ENCODE measurements at regions not wholly inside any gene's neighbourhood (a gene's known extent, or its start where the extent isn't known, plus 50 kb on each side); places are given as distances from the start of the nearest gene placed in this dataset.
"Not testable (repeated sequence)": the region's sequence is repeated elsewhere in the genome, so short reads cannot be mapped to it uniquely, and the experiment has no call there.

DNA sequence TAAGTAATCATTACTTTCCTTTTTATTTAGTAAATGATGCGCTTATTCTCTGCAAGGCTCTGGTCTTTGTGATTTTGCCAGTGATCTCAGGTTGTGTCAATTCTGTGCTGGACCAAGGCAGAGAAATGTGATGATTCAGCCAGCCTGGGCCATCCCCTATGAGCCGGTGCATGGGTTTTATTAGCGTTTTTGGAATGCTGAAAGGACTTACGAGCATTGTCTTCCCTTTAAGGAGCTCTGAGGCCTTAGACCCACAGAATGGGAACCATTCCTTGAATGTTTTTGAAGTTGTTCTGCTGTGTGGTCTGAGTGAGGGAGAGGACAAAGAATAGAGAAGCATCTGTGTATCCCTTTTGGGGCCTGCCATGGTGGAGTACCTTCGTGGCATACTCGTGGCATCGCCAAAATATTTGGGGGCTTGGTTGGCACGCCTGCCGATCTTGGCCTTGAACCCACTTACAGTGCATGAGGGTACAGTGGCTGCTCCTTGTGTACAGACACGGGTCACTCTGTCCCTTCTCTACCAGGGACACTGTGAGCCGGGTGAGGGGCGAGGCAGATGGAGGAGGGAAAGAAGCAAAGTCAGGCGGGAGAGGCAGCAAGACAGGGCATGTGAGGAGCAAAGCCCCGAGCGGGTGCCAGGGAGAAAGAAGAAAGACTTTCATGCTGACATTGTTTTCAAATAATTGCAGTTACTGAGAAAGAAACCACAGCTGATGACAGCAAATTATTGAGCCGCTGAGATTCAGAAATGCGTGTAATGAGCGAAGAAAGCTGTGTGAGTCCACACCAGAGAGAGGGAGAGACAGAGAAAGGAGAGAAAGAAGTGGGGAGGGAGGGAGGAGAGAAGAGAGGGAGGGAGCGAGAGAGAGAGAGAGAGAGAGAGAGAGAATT, 269.4 kb upstream of the RGMA start:
- DNase-seq (ENCODE audit: low spot score): no peak

DNA sequence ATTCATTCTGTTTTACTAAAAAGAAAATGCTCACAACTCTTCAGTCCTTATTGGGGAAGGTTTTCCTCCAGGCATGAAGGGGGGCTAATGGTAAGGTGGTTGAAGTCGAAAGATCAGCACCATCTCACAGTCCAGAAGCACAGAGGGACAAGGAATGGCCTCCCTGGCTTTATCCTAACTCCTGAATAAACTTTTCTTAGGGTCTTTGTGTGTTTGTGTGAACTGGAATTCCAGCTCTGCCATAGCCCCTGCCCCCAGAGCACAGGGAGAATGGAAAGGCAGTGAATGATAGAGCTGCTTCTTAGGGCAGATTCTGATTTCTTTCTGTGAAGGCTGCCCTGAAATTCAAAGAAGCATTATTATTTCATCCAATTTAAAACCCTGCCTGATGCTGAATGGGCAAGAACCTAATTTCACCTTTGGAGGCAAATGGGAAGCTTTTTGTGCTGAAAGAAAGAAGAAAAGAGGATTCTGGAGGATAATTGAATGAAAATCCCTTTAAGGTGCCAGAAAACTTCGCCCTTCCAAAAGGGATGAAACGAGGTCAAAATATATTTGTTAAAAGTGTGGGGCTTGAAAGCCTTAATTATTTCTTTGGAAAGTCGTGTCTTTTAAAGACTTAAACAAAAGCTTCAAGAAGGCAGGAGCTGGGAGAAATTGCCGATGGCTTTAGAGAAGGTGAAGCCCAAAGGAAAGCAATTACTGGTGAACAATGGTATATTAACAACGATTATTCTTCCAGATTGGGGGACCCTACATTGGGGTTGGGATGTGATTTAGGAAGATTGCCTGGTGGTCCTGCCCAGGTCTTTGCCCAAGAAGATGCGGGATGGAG, 259.9 kb upstream of the RGMA start:
- no peak for DNase-seq (ENCODE audit: low spot score)

DNA sequence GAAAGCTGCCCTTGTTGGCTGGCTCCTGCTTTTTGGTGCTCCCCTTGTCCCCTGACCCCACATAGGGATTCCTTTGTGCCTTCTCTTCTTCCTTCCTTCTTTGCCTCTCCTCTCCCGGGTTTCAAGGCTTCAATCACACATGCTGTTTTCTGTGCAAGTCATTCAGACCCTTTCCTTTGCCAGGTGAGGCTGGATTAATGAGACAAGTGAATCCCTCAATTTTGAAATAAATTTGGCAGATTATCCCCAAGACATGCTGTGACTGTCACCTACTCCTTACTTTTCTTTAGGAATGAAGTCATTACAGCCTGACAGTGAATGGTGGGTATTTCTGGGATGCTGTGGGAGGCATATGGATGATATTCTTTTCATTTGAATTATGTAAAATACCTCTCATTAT, 259.0 kb upstream of the RGMA start:
- no peak for DNase-seq (ENCODE audit: low spot score)

DNA sequence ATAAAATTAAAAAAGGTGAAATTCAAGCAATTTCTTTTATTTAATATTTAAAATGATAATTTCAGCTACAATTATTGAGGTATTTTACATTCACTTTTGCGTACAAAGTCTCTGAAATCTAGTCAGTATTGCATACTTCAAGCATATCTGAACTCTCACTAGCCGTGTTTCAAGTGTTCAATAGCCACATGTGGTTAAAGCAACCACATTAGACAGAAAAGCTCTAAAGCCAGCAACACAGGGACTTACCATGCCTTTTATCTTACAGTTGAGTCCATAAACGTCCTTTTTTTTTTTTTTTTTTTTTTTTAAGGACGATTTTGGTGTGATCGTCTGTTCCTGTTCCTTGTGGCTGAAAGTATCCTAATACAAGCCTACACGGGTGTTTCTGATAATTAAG, 257.0 kb upstream of the RGMA start:
- DNase-seq (ENCODE audit: low spot score): no peak

DNA sequence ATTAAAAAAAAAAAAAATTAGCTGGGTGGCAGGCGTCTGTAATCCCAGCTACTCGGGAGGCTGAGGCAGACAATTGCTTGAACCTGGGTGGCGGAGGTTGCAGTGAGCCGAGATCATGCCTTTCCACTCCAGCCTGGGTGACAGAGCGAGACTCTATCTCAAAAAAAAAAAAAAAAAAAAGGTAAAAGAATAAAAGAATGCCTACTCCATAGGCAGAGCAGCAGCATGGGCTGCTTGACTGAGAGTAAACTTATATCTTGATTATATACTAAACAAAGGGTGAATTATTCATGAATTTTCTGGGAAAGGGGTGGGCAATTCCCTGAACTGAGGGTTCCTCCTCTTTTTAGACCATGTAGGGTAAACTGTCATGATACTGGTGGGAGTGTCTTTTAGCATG, 254.4 kb upstream of the RGMA start:
- not testable (repeated sequence) for DNase-seq (ENCODE audit: low spot score)

DNA sequence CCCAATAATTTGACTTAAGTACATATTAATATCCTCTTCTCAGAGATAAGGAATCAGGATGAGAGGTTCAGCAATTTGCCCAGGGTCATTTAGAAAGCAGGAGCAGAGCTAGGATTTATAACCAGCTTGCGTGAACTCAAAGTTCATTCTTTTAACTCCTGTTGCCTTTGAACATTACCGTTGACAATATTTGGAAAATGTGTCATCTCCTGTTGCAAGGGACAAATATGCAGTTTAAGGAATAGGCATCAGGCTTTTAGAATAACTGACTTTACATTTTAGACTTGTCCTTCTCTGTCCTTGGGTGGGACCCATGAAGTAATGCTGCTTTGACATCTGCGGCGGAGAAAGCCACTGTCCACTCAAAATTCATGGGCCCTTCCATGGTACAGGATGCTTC, 252.2 kb upstream of the RGMA start:
- no peak for DNase-seq (ENCODE audit: low spot score)

DNA sequence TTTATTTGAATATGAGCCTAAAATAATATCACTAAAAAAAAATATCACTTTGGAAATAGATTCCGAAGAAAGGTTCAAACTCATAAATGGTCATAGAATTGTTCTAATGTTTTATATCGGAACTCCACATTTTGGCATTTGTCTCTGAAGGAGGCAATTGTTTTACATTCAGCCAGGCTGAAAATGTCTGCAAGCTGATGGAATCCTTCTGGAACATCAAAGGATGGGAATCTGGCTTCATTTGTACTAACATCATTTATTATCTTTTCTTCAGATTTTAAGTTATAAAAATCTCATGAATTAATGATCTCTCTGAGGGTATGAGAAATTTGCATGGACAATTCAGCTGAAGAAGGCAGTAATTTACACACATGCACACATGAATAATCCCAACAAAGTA, 251.4 kb upstream of the RGMA start:
- no peak for DNase-seq (ENCODE audit: low spot score)

DNA sequence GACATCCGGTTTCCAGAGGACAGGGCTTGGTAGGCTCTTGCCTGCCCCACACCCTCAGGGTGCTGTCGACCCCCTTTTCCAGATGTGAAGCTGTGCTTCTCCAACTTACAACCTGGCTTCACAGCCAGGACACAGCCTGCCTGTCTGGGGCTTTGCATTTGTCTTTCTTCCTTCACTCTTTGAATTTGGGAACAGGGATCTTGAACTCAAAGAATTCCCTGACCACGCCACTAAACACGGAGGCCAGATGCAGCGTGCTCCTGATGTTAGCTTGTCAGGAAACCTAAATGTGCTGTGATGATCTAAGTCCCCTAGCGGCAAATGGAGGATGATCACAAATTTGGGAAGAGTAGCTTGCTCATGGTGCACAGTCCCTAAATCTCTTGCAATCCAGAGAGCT, 244.8 kb upstream of the RGMA start:
- DNase-seq (ENCODE audit: low spot score): no peak

DNA sequence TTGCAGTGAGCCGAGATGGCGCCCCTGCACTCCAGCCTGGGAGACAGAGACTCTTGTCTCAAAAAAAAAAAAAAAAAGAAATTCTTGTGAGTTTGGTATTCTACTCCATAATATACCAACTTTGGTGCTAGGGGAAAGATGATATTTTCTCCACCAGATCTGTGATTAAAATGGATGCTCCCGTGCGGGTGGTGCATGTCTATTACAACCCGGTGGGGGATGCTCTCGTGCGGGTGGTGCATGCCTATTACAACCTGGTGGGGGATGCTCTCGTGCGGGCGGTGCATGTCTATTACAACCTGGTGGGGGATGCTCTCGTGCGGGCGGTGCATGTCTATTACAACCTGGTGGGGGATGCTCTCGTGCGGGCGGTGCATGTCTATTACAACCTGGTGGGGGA, 244.1 kb upstream of the RGMA start:
- DNase-seq (ENCODE audit: low spot score): not testable (repeated sequence)

DNA sequence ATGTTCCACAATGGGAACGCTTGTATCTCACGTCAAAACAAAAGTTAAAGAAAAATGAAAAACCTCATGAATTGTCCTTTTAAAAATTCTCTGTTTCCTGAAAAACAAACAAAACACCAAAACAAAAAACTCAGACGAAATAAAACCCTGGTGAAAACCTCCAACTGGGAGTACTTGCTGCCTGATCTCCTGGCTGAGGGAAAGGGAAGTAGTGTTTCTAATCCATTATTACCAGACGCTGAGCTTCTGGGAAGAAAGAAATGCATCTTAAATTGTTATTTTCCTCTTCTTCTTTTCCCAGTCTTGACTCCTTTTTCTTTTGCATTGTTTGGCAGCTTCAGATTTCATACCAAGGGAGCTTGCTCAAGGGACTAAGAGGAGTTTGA, 243.2 kb upstream of the RGMA start:
- DNase-seq (ENCODE audit: low spot score): no peak

DNA sequence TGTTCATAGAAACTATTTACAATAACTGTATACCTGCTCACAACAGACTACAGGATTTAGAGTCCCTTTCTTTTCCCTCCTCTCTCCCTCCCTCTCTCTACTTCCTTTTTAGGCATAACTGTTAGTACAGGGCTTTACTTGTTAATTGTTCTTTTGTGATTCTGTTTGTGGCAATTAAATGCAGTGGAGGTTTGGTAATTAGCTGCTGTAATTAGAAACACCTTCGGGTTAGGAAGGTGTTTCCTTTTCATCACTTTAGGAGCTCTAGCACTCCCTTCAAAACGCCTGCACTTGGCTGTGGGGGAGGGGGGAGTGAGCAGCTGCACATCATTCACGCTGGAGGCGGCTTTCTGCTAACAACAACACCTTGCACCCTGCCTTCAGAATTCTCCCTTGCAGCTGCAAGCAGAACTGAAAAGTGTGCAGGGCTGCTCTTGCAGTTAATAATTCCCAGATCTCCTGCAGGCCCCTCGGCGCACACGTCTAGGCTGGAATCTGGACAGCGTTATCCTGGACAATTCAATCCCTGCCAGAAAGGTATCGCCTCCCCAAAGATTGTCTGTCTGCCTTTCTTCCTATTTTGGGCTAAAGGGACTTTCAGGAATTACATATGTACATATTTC, 242.6 kb upstream of the RGMA start:
- DNase-seq (ENCODE audit: low spot score): no peak

DNA sequence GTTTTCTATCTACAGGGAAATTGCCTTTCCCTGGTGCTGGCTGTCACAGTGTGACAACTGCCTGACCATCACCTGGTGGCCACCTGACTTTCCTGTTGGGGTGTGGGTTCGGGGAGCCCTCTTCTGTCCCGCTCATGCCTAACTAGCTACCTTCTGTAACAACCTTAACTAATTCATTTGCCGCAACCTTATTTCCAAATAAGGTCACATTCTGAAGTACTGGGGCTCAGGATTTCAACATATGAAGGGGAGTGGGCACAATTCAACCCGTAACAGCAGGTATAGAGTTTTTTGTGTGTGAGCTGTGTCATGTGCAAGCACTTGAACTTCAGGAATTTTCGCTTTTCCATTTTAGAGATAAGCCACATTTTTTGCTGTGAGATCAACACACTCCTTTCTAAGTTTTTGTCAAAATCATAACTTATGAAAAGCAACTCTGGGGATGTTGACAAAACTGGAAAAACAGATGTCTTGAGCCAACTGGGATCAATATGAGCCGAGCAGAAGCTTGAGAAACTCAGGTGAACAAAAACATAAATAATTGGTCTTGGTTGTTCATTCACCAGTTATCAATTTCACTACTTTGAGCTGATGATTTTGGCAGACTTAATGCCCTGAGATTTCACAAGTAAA, 242.0 kb upstream of the RGMA start:
- no peak for DNase-seq (ENCODE audit: low spot score)

DNA sequence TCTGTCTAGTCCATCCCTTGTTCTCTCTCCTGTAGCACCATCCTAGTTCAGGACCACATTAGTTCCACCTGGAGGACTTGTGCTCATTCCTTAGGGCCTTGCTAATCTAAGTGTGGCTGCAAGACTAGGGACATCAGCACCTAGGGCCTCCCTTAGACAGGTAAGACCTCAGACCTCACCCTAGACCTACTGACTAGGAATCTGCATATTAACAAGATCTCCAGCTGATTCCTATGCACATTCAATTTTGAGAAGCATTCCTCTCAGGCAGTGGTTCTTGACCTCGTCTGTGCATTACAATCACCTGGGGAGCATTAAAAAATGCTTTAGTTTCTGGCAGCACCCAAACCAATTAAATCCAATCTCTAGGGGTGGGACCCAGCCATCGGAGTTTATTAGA, 238.4 kb upstream of the RGMA start:
- DNase-seq (ENCODE audit: low spot score): no peak

DNA sequence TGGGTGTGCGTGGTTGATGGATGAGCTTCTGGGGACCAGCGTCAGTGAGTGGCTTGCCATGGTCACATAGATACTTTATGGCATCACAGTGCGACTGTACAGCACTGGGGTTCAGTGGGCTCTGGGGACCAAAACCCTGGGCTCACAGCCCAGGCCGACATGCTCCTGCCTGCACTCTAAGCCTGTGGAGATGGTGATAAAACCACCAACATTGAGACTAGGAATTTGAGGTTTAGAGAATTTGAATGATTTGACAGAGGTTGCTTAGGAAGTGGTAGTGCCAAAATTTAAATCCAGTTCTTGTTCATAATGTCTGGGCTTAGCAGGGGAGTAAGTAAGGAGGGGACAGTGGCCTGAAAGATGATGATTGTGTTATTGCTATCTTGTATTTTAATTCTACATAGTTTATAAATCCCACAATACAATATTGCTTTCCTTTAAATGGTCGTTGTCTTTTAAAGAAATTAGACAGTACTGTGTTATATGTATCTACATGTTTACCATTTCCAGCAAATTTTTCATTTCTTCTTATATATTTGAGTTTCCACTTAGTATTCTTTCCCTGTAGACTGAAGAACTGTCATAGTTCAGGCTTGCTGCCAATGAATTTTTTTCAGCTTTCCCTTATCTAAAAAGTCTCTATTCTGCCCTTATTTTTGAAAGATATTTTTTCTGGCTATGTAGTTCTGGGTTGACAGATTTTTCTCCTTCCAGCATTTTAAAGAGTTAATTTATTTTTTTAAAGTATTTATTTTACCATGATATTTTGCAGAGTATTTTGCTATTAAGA, 235.4 kb upstream of the RGMA start:
- DNase-seq (ENCODE audit: low spot score): no peak

DNA sequence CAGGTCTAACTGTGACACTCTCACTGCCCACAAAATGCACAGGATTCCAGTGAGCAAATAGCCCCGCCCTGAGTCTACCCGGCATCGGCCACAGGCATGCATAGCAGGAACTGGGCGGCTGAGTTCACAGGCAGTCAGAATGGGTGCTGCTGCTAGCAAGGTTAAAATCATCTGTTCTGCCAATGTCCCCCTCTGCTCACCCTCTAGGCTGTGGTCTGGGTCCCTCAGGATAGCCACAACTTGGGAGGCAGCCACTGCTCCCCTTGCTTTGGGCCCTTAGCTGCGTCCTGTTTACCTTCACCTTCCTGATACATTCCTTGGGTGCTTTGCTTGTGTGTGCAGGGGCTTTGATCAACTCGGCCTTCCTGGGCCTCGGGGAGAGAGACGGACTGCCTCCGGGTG, 232.9 kb upstream of the RGMA start:
- no peak for DNase-seq (ENCODE audit: low spot score)

DNA sequence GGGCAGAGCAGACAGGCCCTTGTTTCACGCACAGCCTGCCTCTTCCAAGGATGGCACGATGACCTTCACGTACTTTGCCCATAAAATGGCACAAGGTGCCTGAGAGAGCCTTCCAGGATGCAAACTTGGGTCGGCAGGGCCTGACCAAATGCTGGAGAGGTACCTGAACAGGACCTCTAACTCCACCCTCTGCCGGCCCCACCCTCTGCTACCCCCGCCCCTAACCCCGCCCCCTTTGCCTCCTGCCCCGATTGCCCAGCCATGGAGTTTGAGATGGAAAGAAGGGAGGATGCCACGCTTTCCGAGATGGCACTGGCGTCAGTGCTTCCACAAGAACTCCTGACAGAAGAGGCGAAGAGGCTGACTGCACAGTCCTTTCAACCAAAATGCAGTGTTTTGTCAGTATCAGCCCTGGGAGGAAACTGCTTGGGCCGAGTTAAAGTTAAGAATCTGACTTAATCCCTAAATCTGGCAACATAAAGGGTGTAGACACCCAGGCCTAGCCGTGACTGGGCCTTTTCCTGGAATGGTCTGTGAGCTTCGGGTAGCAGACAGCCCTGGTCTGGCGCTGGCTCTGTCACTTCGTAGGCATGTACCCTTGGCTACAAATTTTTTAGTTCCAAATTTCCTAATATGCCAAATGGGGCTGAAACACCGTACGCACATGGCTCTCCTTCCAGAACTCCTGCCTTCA, 230.3 kb upstream of the RGMA start:
- no peak for DNase-seq (ENCODE audit: low spot score)

DNA sequence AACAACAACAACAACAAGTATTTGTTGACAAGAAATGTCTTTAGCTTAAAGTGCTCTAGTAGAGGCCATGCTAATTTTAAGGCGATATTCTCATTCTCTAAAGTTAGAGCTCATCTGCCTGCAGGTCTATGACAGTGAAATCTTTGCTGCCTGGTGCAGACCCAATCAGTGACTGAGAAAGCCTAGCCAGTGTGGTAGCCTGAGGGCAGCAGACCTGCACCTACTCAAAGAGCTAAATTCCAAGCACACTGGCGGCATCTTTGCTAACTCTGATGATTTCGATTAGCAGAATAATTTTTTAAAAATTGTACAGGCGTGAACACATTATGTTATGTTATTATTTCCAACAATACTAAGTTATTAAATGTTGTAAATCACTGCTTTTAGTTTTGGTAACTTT, 228.8 kb upstream of the RGMA start:
- no peak for DNase-seq (ENCODE audit: low spot score)

DNA sequence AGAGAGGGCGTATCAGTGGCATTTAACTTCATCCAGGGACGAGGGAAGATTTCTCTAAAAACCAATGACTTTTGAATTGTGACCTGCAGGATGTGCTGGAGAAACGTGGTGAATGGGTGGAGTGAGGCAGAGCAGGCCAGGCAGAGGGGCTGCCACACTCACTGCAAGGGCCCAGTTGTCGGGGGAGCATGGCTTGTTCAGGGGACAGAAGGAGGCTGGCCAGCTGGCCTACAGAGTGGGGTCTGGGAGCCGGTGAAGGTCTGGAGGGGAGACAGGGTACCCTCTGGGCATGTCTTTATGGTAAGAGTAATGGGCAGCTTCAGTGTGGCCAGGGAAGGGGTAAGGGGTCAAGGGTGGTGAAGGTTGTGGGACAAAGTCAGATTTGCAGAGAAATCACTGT, 225.2 kb upstream of the RGMA start:
- no peak for DNase-seq (ENCODE audit: low spot score)

DNA sequence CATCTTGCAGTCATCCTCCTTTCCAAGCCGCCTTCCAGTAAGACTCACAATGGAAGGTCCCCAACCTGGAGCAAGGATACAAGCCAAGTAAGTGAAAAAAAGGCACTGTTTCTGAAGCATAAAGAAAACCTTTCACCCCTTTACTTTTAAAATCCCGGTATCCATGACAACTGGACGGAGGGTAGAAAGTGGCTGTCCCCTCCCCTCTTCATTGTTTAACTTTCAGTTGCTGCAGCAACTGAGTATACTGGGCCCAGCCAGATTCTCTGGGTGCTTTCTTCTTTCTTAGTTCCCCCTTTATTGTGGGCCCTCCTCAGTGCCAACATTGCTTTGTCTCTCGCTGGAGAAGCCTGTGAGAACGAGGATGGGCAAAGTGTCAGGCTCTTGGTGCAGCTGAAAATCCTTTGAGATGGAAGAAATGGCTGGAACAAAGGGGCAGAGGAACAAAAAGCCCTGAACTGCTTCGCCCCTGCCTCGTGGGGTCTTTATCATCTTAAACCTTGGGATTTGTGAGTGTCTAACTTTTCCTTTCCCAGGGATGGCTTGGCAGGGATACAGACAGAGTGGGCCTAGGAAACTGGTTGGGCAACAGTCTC, 224.0 kb upstream of the RGMA start:
- no peak for DNase-seq (ENCODE audit: low spot score)

DNA sequence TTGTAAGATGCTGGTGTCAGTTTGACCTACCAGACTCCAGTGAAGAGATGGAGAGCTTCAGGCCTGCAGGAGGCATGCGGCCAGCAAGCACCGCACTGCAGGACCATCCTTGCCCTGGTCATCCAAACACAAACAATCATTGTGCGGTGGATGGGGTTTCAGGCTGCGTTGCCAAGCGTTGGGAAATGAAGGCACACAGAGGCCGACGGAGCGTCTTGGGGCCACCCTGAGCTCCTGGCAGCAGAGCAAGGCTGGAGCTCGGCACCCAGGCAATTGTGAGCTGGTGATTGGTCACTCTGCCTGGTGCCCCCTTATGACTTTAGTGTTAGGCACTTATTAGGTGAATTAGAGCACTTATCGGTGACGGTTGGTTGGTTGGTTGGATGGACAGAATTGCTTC, 222.6 kb upstream of the RGMA start:
- no peak for DNase-seq (ENCODE audit: low spot score)

Measured in activated CD4-positive, alpha-beta T cell treated with anti-CD3 and anti-CD28 coated beads, Interleukin-2, Interleukin-4, amounts not matched to agents 100 ng/mL and 50 ng/mL, durations not matched to agents 16 hours and 8 hours (primary cell).